IPS-15b (cell line): ENCODE measurements at regions not wholly inside any gene's neighbourhood (a gene's known extent, or its start where the extent isn't known, plus 50 kb on each side); places are given as distances from the start of the nearest gene placed in this dataset.

ENCODE experiments used
- H3K27me3 ChIP-seq: one replicate; pipeline ENCODE4 v1.6.1; 2013; ENCODE audit warnings: low read length; ENCODE audit not compliant: control insufficient read depth, insufficient read depth
- H3K36me3 ChIP-seq: one replicate; pipeline ENCODE4 v1.6.1; 2013; ENCODE audit warnings: low read length; ENCODE audit not compliant: control insufficient read depth, insufficient read depth
- H3K4me1 ChIP-seq: one replicate; pipeline ENCODE4 v1.6.1; 2013; ENCODE audit warnings: mild to moderate bottlenecking, low read length; ENCODE audit not compliant: control insufficient read depth, insufficient read depth
- H3K4me3 ChIP-seq: one replicate; pipeline ENCODE4 v1.5.1; 2013; ENCODE audit warnings: low read depth, low read length
- H3K9ac ChIP-seq: one replicate; pipeline ENCODE4 v1.6.1; 2013; ENCODE audit warnings: low read depth, mild to moderate bottlenecking, low read length
- H3K9me3 ChIP-seq: one replicate; pipeline ENCODE4 v1.6.1; 2013; ENCODE audit warnings: mild to moderate bottlenecking, low read length; ENCODE audit not compliant: control insufficient read depth, insufficient read depth

DNA sequence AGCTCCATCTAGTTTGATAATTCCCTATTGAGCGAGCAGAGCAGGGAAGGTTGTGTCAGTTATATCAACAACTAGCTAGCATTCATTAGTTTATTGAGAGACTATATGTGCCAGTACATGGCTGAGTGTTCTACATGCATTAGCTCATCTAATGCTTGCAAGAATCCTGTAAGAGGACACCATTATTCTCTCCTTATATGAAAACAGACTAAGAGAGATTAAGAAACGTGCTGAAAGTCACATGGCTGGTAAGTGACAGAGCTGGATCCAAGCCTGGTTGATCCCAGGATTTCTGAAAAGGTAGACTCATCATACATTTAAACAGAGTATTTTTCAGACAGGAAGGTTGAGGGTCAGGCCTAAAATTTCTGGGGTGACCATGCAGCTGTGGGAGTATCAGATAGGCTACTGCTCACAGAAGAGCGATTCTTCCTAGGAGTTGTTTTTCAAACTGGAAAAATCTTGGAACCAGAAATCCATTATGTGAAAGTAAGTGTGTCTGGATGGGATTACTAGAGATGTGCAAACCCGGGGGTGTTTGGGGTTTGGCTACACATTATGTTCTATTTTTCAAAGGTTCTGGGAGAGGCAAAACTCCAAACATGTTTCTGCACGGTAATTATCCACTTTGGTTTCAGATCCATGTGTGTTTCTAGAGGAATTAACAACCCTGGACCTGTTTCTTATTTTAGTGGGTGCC is 213.3 kb downstream of the FAM76B start:
- Histone ChIP-seq H3K9me3 (no peaks in the 10 kb centered on the region), H3K9ac (no peak overlapping the region), H3K27me3 (no peaks in the 10 kb centered on the region), H3K4me3 (no peak overlapping the region), H3K4me1 (no peaks in the 10 kb centered on the region), H3K36me3 (no peaks in the 10 kb centered on the region)

DNA sequence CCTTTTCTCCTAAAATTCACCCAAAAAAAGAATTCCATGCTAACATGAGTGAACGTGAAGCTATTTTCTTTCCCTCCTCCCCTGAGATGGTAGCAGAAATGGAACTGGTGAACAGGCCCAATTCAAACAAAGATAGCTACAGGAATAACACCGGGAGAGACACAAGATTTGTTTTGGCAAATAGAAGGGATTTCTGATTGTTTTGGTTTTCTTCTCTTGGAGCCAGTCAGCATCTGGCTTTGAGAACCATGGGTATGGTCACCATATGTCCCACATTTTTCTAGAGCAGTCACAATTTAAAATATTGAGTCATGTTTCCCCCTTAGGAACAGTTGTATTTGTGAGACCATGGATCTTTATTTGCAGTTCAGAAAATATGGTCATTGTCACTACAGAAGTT is 214.1 kb downstream of the FAM76B start:
- H3K9me3 ChIP-seq, result no peaks in the 10 kb centered on the region
- H3K4me1 ChIP-seq, result no peaks in the 10 kb centered on the region
- no peak overlapping the region for H3K4me3 ChIP-seq
- H3K9ac ChIP-seq, result no peak overlapping the region
- no peaks in the 10 kb centered on the region for H3K36me3 ChIP-seq
- no peaks in the 10 kb centered on the region for H3K27me3 ChIP-seq

- H3K9me3 ChIP-seq, result peaks cover 5% of the 10 kb centered on the region
- H3K27me3 ChIP-seq, result no peaks in the 10 kb centered on the region
- no peak overlapping the region for H3K4me3 ChIP-seq
- H3K4me1 ChIP-seq, result no peaks in the 10 kb centered on the region
- H3K9ac ChIP-seq, result no peak overlapping the region
- H3K36me3 ChIP-seq, result no peaks in the 10 kb centered on the region
Observed at GRCh38 chr11:95571718-95572260, 217.8 kb downstream of the FAM76B start.

DNA sequence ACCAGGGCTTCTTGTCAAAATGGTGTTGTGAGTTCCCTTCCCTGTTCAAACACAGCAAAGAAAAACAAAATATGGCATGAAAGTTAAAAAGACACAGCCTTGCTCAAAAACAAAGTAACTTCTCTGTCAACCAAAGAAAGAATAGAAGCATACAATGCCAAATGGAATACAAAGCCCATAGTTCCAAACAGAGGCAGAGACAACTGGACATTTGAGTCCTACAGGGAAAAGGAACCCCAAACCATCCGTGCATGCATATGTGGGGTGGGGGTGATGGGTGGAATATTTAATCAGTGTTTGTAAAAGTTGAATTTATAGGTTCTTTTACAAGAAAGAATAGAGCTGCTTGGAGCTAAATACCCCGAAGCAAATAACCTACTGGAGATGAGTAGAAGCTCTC is 218.7 kb downstream of the FAM76B start:
- Histone ChIP-seq H3K4me1 (no peaks in the 10 kb centered on the region), H3K27me3 (no peaks in the 10 kb centered on the region), H3K4me3 (no peak overlapping the region), H3K9ac (no peak overlapping the region), H3K36me3 (no peaks in the 10 kb centered on the region), H3K9me3 (peaks cover 5% of the 10 kb centered on the region)

DNA sequence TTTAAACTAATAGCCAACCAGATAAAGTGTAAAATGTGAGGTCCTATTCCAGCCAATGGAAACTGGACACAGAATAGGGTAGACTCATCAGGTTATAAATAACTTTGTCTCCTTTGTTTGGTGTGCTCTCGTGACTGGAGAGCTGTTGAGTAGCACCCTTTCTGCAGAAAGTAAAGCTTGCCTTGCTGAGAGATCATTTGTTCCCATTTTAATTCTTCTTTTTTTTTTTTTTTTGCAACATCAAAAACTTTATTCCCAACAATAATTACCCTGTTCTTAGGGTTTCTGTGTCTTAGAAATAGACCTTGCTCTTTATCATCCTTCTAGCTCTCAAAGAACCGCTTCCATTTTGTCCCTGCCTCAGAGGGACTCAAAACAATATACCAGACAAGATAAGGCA is 220.4 kb downstream of the FAM76B start:
- Histone ChIP-seq H3K9me3 (peaks cover 5% of the 10 kb centered on the region), H3K27me3 (no peaks in the 10 kb centered on the region), H3K4me3 (no peak overlapping the region), H3K4me1 (no peaks in the 10 kb centered on the region), H3K9ac (no peak overlapping the region), H3K36me3 (no peaks in the 10 kb centered on the region)

GRCh38 chr11:95568281-95568680 is 221.3 kb downstream of the FAM76B start:
- H3K9me3 ChIP-seq, result peaks cover 5% of the 10 kb centered on the region
- no peak overlapping the region for H3K4me3 ChIP-seq
- no peak overlapping the region for H3K9ac ChIP-seq
- H3K27me3 ChIP-seq, result no peaks in the 10 kb centered on the region
- H3K4me1 ChIP-seq, result no peaks in the 10 kb centered on the region
- H3K36me3 ChIP-seq, result no peaks in the 10 kb centered on the region

DNA sequence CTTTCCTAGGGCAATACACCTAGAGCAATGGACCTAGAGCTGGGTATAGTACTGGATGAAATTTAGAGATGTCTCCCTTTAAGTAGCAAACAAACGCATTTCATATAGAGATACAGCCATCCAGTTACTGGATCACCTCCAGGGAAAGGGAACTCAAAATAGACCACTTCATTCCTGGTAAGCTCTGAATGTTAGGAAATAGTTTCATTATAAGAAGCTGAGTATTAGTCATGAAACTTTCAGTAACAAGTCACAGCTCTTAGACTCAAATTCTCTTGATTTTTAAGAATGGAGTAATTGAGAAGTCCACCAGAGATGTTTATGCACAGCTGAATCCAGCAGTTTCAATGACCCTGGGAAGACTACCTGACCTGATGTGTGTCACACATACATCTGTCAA is 221.9 kb downstream of the FAM76B start:
- peaks cover 5% of the 10 kb centered on the region for H3K9me3 ChIP-seq
- no peaks in the 10 kb centered on the region for H3K36me3 ChIP-seq
- no peaks in the 10 kb centered on the region for H3K27me3 ChIP-seq
- H3K9ac ChIP-seq, result no peak overlapping the region
- no peaks in the 10 kb centered on the region for H3K4me1 ChIP-seq
- H3K4me3 ChIP-seq, result no peak overlapping the region

DNA sequence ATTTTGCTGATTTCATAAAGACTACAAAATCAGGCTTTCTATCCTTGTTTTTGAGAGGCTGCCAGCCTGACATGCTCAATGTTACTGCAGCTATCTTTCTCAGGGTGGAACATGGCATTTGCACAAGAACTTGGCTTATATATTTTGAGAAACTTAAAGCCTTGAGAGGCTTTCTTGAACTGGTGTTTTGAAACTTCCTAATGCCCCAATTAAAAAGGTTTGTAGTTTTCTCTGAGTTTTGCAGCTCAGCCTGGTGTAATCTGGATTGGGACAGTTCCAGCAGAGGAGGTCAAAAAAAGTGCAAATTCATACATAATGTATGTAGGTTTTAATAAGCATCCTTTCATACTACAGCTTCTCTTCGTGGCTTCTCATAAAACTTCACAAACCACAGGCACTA is 223.4 kb downstream of the FAM76B start:
- no peak overlapping the region for H3K9ac ChIP-seq
- H3K27me3 ChIP-seq, result no peaks in the 10 kb centered on the region
- peaks cover 5% of the 10 kb centered on the region for H3K9me3 ChIP-seq
- H3K4me3 ChIP-seq, result no peak overlapping the region
- H3K4me1 ChIP-seq, result no peaks in the 10 kb centered on the region
- no peaks in the 10 kb centered on the region for H3K36me3 ChIP-seq

GRCh38 chr11:95565724-95566141 is 223.8 kb downstream of the FAM76B start:
- Histone ChIP-seq H3K27me3 (no peaks in the 10 kb centered on the region), H3K4me1 (no peaks in the 10 kb centered on the region), H3K9ac (no peak overlapping the region), H3K36me3 (no peaks in the 10 kb centered on the region), H3K4me3 (no peak overlapping the region), H3K9me3 (peaks cover 5% of the 10 kb centered on the region)

GRCh38 chr11:95563859-95564258 is 225.7 kb downstream of the FAM76B start:
- no peaks in the 10 kb centered on the region for H3K27me3 ChIP-seq
- no peaks in the 10 kb centered on the region for H3K4me1 ChIP-seq
- no peaks in the 10 kb centered on the region for H3K9me3 ChIP-seq
- H3K4me3 ChIP-seq, result no peak overlapping the region
- no peaks in the 10 kb centered on the region for H3K36me3 ChIP-seq
- H3K9ac ChIP-seq, result no peak overlapping the region

- Histone ChIP-seq H3K9me3 (no peaks in the 10 kb centered on the region), H3K27me3 (no peaks in the 10 kb centered on the region), H3K4me3 (no peak overlapping the region), H3K4me1 (no peaks in the 10 kb centered on the region), H3K9ac (no peak overlapping the region), H3K36me3 (no peaks in the 10 kb centered on the region)
Observed at GRCh38 chr11:95563173-95563572, 226.4 kb downstream of the FAM76B start.

- no peak overlapping the region for H3K9ac ChIP-seq
- H3K4me1 ChIP-seq, result no peaks in the 10 kb centered on the region
- H3K4me3 ChIP-seq, result no peak overlapping the region
- H3K27me3 ChIP-seq, result no peaks in the 10 kb centered on the region
- H3K9me3 ChIP-seq, result no peaks in the 10 kb centered on the region
- no peaks in the 10 kb centered on the region for H3K36me3 ChIP-seq
Observed at GRCh38 chr11:95562196-95562921, 227.2 kb downstream of the FAM76B start.
